Ammon's horn (tissue), 1 donor: ENCODE measurements at regions not wholly inside any gene's neighbourhood (a gene's known extent, or its start where the extent isn't known, plus 50 kb on each side); places are given as distances from the start of the nearest gene placed in this dataset.

ENCODE experiments used
- DNase-seq: peaks from one replicate; pipeline ENCODE4 v3.0.0-alpha.2; 2016; ENCODE audit warnings: low spot score

GRCh38 chr21:41566500-41567014 lies 58.6 kb upstream of the TMPRSS2 start:
- no peak for DNase-seq

DNA sequence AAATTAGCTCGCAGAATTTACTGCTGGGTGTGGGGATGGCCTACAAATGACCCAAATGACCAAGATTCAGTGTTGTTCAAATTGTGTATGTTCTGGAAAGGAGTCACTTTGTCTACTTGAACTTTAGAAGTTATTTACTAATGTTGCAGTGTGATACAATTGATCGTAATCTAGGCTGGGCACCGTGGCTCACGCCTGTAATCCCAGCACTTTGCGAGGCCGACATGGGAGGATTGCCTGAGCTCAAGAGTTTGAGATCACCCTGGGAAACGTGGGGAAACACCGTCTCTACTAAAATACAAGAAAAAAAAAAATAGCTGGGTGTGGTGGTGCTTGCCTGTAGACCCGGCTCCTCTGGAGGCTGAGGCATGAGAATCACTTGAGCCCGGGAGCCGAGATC lies 57.6 kb upstream of the TMPRSS2 start:
- DNase-seq: no peak

- no peak for DNase-seq
Observed at GRCh38 chr21:41564871-41565274, 56.9 kb upstream of the TMPRSS2 start.

- no peak for DNase-seq
Observed at GRCh38 chr21:41562101-41563000, 54.4 kb upstream of the TMPRSS2 start.

DNA sequence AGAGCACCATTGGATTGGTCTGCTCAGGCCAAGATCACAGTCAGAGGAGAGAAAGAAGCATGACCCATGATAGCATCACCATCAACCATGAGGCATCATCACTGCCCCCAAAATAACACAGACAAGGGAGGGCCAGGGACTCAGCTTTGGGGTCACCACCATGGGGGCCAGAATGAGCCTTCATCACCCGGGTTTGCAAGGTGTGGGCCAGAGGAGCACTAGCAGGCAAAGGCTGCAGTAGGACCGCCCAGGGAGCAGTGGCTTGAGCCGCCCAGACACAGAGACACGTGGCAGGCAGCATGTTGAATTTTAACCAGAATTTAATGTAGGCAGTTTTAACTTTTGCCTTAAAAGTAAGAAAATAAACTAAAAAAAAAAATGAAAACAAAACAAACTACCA lies 53.7 kb upstream of the TMPRSS2 start:
- no peak for DNase-seq

- DNase-seq: no peak
Observed at GRCh38 chr21:41560661-41561158, 52.8 kb upstream of the TMPRSS2 start.

GRCh38 chr21:41559658-41560631 lies 52.0 kb upstream of the TMPRSS2 start:
- no peak for DNase-seq

DNA sequence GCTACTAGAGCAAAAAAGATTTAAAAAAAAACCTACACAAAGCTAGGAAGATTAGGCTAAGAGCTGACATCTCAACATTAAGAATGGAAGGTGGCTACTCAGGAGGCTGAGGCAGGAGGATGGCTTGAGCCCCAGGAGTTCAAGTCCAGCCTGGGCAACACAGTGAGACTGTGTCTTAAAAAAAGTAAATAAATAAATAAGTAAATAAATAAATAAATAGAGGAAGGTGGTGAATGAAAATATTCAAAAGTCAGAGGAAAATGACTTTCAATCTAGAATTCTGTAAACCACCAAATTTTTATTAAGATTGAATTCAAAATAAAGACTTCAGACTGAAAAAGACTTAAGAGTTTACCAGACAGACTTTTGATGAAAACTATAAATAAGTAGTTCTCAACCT lies 50.9 kb upstream of the TMPRSS2 start:
- no peak for DNase-seq

- no peak for DNase-seq
Observed at GRCh38 chr21:41557884-41558283, 49.9 kb upstream of the TMPRSS2 start.
